DND-41 (cell line): ENCODE measurements at regions not wholly inside any gene's neighbourhood (a gene's known extent, or its start where the extent isn't known, plus 50 kb on each side); places are given as distances from the start of the nearest gene placed in this dataset.

Experiments used
- ATAC-seq: fragments of 200-7000 bp; cut with Tn5 transposase; 3 replicates; pipeline ENCODE4 v1.9.1; 2021; ENCODE audit warnings: low read depth; ENCODE audit not compliant: insufficient read depth
- DNase-seq: peaks from one replicate; pipeline ENCODE4 v3.0.0-alpha.2; 2020
- H2AFZ ChIP-seq: 2 replicates; pipeline ENCODE4 v1.6.0; 2012; ENCODE audit warnings: low read depth, low read length
- H3K27ac ChIP-seq: 2 replicates; pipeline ENCODE4 v1.5.1; 2012; ENCODE audit warnings: low read length, inconsistent platforms
- H3K27me3 ChIP-seq: fragments of 200-600 bp; sonication (generic); 2 replicates; pipeline ENCODE4 v1.6.0; 2012; ENCODE audit warnings: low read length, mild to moderate bottlenecking, inconsistent platforms; ENCODE audit not compliant: insufficient read depth, poor library complexity
- H3K36me3 ChIP-seq: 2 replicates; pipeline ENCODE4 v1.5.1; 2012; ENCODE audit warnings: low read length, inconsistent platforms; ENCODE audit not compliant: insufficient read depth
- H3K4me1 ChIP-seq: 2 replicates; pipeline ENCODE4 v1.5.1; 2012; ENCODE audit warnings: mild to moderate bottlenecking, low read length; ENCODE audit not compliant: insufficient read depth
- H3K4me2 ChIP-seq: 2 replicates; pipeline ENCODE4 v1.6.0; 2012; ENCODE audit warnings: mild to moderate bottlenecking, moderate library complexity, low read length, inconsistent platforms; ENCODE audit not compliant: insufficient read depth
- H3K4me3 ChIP-seq, 2 experiments: fragments of 200-600 bp in 1 of 2; shearing (Covaris generic) in 1 of 2; 2 replicates each; pipeline ENCODE4 v1.5.1; 2012 to 2016; ENCODE audit warnings: inconsistent platforms in 2 of 2, low read length in 2 of 2, mild to moderate bottlenecking in 2 of 2, low read depth in 1 of 2, moderate library complexity in 1 of 2
- H3K79me2 ChIP-seq: 2 replicates; pipeline ENCODE4 v1.6.0; 2012; ENCODE audit warnings: low read length, inconsistent platforms; ENCODE audit not compliant: insufficient read depth
- H3K9ac ChIP-seq: 2 replicates; pipeline ENCODE4 v1.6.0; 2012; ENCODE audit warnings: low read depth, mild to moderate bottlenecking, inconsistent platforms, low read length, moderate library complexity
- H3K9me3 ChIP-seq: 2 replicates; pipeline ENCODE4 v1.5.1; 2012; ENCODE audit warnings: low read length, moderate library complexity, mild to moderate bottlenecking, inconsistent platforms; ENCODE audit not compliant: insufficient read depth, severe bottlenecking
- H4K20me1 ChIP-seq: 2 replicates; pipeline ENCODE4 v1.6.0; 2012; ENCODE audit warnings: low read length; ENCODE audit not compliant: insufficient read depth
- EZH2 ChIP-seq: IDR thresholded peaks from 3 replicates; pipeline ENCODE4 v1.6.1; 2012; ENCODE audit warnings: borderline replicate concordance, low read depth, mild to moderate bottlenecking, moderate library complexity, low read length, inconsistent platforms; ENCODE audit not compliant: severe bottlenecking
- TF ChIP-seq, protein P1 (sequence below): IDR thresholded peaks from 2 replicates; pipeline ENCODE4 v1.5.1; 2012; ENCODE audit warnings: borderline replicate concordance, low read length, moderate library complexity, mild to moderate bottlenecking; ENCODE audit not compliant: poor library complexity, severe bottlenecking; ENCODE audit errors: extremely low read depth

DNA sequence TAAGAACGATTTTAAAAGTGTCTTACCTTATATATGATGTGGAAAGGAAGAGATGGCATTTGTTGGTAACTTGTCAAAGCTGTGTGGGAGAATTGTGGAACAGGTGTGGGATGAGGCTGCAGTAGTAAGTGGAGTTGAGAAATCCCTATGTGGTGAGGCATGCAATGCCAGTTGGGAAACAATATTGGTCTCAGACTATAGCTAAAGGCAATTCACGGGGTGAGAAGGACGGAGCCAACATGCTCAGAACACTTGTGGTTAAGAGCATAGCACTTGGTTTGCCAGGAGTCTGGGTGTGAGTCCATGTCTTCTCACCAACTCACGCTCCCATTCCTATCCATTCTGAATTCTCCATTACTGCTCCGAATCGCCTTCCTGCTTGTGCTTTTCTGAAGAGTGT lies 615.6 kb upstream of the ADAMTS9 start:
- Histone ChIP-seq H4K20me1 (no peaks in the 10 kb centered on the region), H3K36me3 (no peaks in the 10 kb centered on the region), H3K9ac (no peak overlapping the region), H3K27ac (no peak overlapping the region), H3K4me1 (no peaks in the 10 kb centered on the region), H3K27me3 (no peaks in the 10 kb centered on the region), H3K4me2 (no peak overlapping the region), H2AFZ (no peak overlapping the region), H3K9me3 (no peaks in the 10 kb centered on the region), H3K4me3 (no peak overlapping the region), H3K79me2 (no peaks in the 10 kb centered on the region)
- ATAC-seq = no peak
- no peak for TF ChIP-seq EZH2
- TF ChIP-seq, protein P1, sequence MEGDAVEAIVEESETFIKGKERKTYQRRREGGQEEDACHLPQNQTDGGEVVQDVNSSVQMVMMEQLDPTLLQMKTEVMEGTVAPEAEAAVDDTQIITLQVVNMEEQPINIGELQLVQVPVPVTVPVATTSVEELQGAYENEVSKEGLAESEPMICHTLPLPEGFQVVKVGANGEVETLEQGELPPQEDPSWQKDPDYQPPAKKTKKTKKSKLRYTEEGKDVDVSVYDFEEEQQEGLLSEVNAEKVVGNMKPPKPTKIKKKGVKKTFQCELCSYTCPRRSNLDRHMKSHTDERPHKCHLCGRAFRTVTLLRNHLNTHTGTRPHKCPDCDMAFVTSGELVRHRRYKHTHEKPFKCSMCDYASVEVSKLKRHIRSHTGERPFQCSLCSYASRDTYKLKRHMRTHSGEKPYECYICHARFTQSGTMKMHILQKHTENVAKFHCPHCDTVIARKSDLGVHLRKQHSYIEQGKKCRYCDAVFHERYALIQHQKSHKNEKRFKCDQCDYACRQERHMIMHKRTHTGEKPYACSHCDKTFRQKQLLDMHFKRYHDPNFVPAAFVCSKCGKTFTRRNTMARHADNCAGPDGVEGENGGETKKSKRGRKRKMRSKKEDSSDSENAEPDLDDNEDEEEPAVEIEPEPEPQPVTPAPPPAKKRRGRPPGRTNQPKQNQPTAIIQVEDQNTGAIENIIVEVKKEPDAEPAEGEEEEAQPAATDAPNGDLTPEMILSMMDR = no peak
- DNase-seq = no peak

GRCh38 chr3:65291448-65292125 lies 603.8 kb upstream of the ADAMTS9 start:
- H3K4me2 ChIP-seq = no peak overlapping the region
- TF ChIP-seq, protein P1 = no peak
- TF ChIP-seq EZH2 = no peak

DNA sequence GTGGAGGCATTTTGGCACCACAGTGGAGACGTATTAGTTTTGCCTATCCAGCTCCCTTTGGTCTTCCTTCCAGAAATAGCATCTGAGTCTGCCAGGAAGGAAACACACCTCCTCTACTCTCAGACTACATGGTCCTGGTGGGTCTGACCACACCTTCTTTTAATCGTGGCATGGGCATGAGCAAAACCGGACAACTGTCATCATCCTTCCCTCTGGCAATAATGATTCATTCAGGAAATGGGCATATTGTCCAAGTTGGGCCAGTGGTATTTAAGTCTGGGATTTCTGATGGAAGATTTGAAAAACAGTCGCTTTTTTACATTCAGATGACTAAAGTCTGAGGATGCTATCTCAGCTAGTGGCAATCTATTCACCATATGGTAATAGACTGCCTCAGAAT lies 601.0 kb upstream of the ADAMTS9 start:
- H3K4me1 ChIP-seq = no peaks in the 10 kb centered on the region
- no peak overlapping the region for H2AFZ ChIP-seq
- no peak for ATAC-seq
- H3K9me3 ChIP-seq = no peaks in the 10 kb centered on the region
- H3K36me3 ChIP-seq = no peaks in the 10 kb centered on the region
- no peak overlapping the region for H3K4me2 ChIP-seq
- no peak overlapping the region for H3K4me3 ChIP-seq
- no peaks in the 10 kb centered on the region for H4K20me1 ChIP-seq
- TF ChIP-seq, protein P1 = no peak
- TF ChIP-seq EZH2 = no peak
- H3K27ac ChIP-seq = no peak overlapping the region
- no peaks in the 10 kb centered on the region for H3K27me3 ChIP-seq
- H3K79me2 ChIP-seq = no peaks in the 10 kb centered on the region
- H3K9ac ChIP-seq = no peak overlapping the region
- no peak for DNase-seq

More at GRCh38 chr3:65291448-65292125, 603.8 kb upstream of the ADAMTS9 start:
- H3K9ac ChIP-seq = no peak overlapping the region
- H3K4me1 ChIP-seq = no peaks in the 10 kb centered on the region
- no peak overlapping the region for H3K27ac ChIP-seq
- no peaks in the 10 kb centered on the region for H4K20me1 ChIP-seq
- no peaks in the 10 kb centered on the region for H3K79me2 ChIP-seq
- no peak overlapping the region for H2AFZ ChIP-seq
- no peak for ATAC-seq
- no peaks in the 10 kb centered on the region for H3K36me3 ChIP-seq
- no peaks in the 10 kb centered on the region for H3K9me3 ChIP-seq
- H3K4me3 ChIP-seq = no peak overlapping the region
- no peak for DNase-seq
- H3K27me3 ChIP-seq = no peaks in the 10 kb centered on the region

DNA sequence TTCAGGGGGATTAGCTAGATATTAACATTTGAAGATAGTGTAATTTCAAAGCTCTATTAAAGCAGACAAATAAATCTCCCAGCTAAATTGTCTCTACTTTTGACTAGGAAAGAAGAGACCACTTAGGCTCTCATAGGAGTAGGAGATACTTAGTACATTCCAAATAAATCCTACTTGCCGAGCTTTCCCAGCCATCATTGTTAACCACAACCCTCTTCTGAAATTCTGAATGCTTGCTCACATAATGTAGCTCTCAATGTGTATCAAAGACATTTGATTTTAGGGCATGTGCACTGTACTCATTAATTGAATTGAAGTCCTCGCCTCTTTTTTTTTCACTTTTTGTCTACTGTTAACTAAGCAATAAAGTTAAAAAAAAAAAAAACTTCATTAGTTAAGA lies 598.2 kb upstream of the ADAMTS9 start:
- no peak overlapping the region for H3K4me3 ChIP-seq
- H3K79me2 ChIP-seq = no peaks in the 10 kb centered on the region
- no peak overlapping the region for H3K27ac ChIP-seq
- ATAC-seq (no peak), DNase-seq (no peak)
- no peak overlapping the region for H3K4me2 ChIP-seq
- H3K9ac ChIP-seq = no peak overlapping the region
- H3K9me3 ChIP-seq = no peaks in the 10 kb centered on the region
- no peaks in the 10 kb centered on the region for H3K4me1 ChIP-seq
- H2AFZ ChIP-seq = no peak overlapping the region
- TF ChIP-seq EZH2 = no peak
- TF ChIP-seq, protein P1 = no peak
- no peaks in the 10 kb centered on the region for H4K20me1 ChIP-seq
- H3K27me3 ChIP-seq = no peaks in the 10 kb centered on the region
- no peaks in the 10 kb centered on the region for H3K36me3 ChIP-seq
